BE2C (cell line): ENCODE measurements at regions not wholly inside any gene's neighbourhood (a gene's known extent, or its start where the extent isn't known, plus 50 kb on each side); places are given as distances from the start of the nearest gene placed in this dataset.

ENCODE experiments used
- DNase-seq: peaks from one replicate; pipeline ENCODE4 v3.0.0-alpha.2; 2020
- H3K27me3 ChIP-seq: fragments of 250-450 bp; sonication (Bioruptor Pico); 2 replicates; pipeline ENCODE4 v1.5.1; 2020; ENCODE audit warnings: mild to moderate bottlenecking
- H3K36me3 ChIP-seq: fragments of 250-450 bp; sonication (Bioruptor Pico); 2 replicates; pipeline ENCODE4 v1.5.1; 2020; ENCODE audit warnings: mild to moderate bottlenecking
- H3K4me1 ChIP-seq: fragments of 250-450 bp; sonication (Bioruptor Pico); 2 replicates; pipeline ENCODE4 v1.5.1; 2020
- H3K4me3 ChIP-seq: 2 replicates; pipeline ENCODE4 v1.5.1; 2011; ENCODE audit warnings: low read depth, low read length
- H3K9me3 ChIP-seq: fragments of 250-450 bp; sonication (Bioruptor Pico); 2 replicates; pipeline ENCODE4 v1.5.1; 2020
- CTCF ChIP-seq: IDR thresholded peaks from 2 replicates; pipeline ENCODE4 v1.5.1; 2012; ENCODE audit warnings: mild to moderate bottlenecking, low read depth, low read length

GRCh38 chr2:12950957-12951656, 234.4 kb downstream of the TRIB2 start:
- no peak for DNase-seq
- Histone ChIP-seq H3K4me3 (no peak overlapping the region), H3K36me3 (no peaks in the 10 kb centered on the region), H3K4me1 (peaks cover 14% of the 10 kb centered on the region; the same call in 1 of the 2 replicates), H3K9me3 (no peaks in the 10 kb centered on the region), H3K27me3 (no peaks in the 10 kb centered on the region)
- TF ChIP-seq CTCF, result no peak

GRCh38 chr2:12951657-12951973, 234.9 kb downstream of the TRIB2 start:
- H3K4me3 ChIP-seq, result no peak overlapping the region
- H3K27me3 ChIP-seq, result no peaks in the 10 kb centered on the region
- no peaks in the 10 kb centered on the region for H3K9me3 ChIP-seq
- H3K36me3 ChIP-seq, result no peaks in the 10 kb centered on the region
- no peak for DNase-seq
- peaks cover 14% of the 10 kb centered on the region; the same call in 1 of the 2 replicates for H3K4me1 ChIP-seq
- no peak for TF ChIP-seq CTCF

GRCh38 chr2:12953596-12953995, 236.9 kb downstream of the TRIB2 start:
- no peak for DNase-seq
- Histone ChIP-seq H3K36me3 (no peaks in the 10 kb centered on the region), H3K4me1 (peaks cover 11% of the 10 kb centered on the region; the same call in 1 of the 2 replicates), H3K4me3 (no peak overlapping the region), H3K9me3 (no peaks in the 10 kb centered on the region), H3K27me3 (no peaks in the 10 kb centered on the region)
- no peak for TF ChIP-seq CTCF

GRCh38 chr2:12955864-12956263, 239.1 kb downstream of the TRIB2 start:
- Histone ChIP-seq H3K9me3 (no peaks in the 10 kb centered on the region), H3K36me3 (no peaks in the 10 kb centered on the region), H3K4me1 (no peaks in the 10 kb centered on the region), H3K4me3 (no peak overlapping the region), H3K27me3 (no peaks in the 10 kb centered on the region)
- TF ChIP-seq CTCF, result no peak
- no peak for DNase-seq

- no peak for TF ChIP-seq CTCF
- H3K27me3 ChIP-seq, result no peaks in the 10 kb centered on the region
- DNase-seq, result no peak
These were observed 240.5 kb downstream of the TRIB2 start for GRCh38 chr2:12957251-12957650.

GRCh38 chr2:12959935-12960334, 243.2 kb downstream of the TRIB2 start:
- Histone ChIP-seq H3K4me3 (no peak overlapping the region), H3K36me3 (no peaks in the 10 kb centered on the region), H3K27me3 (no peaks in the 10 kb centered on the region), H3K9me3 (no peaks in the 10 kb centered on the region), H3K4me1 (peaks cover 4% of the 10 kb centered on the region)
- no peak for TF ChIP-seq CTCF
- DNase-seq, result no peak

More at GRCh38 chr2:12957251-12957650, 240.5 kb downstream of the TRIB2 start:
- Histone ChIP-seq H3K4me1 (no peaks in the 10 kb centered on the region; the same call in 1 of the 2 replicates), H3K36me3 (no peaks in the 10 kb centered on the region), H3K9me3 (no peaks in the 10 kb centered on the region), H3K4me3 (no peak overlapping the region)
